ENCODE measurements at regions not wholly inside any gene's neighbourhood (a gene's known extent, or its start where the extent isn't known, plus 50 kb on each side); places are given as distances from the start of the nearest gene placed in this dataset.
"Not testable (repeated sequence)": the region's sequence is repeated elsewhere in the genome, so short reads cannot be mapped to it uniquely, and the experiment has no call there.

GRCh38 chr2:39867268-39867667 is 88.2 kb upstream of the THUMPD2 start:
- no peak for DNase-seq

DNA sequence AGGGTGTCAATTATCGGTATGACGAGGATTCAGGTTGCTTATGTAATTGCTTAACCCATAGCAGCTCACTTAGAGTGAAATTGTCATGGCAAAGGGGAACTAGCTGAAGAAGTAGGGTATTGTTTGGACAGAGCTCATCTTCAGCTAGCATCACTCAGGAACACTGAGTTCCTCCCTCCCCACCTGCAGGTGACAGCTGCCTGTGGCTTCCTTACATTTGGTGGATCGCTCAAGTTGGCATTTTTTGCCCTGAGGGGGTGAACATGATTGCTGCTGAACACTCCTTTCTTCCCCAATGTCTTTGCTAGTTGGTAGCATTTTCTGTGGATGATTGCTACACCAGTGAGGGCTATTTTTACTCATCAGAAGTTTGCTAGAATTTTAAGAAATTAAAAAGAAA is 86.7 kb upstream of the THUMPD2 start:
- no peak for DNase-seq

DNA sequence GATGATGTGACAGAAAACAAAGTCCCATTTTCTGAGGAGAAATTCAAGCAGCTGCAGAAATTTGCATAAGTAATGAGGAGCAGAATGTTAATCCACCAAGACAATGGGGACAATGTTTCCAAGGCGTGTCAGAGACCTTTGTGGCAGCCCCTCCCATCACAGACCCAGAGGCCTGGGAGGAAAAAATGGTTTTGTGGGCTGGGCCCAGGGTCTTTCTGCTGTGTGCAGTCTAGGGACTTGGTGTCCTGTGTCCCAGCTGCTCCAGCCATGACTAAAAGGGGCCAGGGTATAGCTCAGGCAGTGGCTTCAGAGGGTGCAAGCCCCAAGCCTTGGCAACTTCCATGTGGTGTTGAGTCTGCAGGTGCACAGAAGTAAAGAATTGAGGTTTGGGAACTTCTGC is 84.6 kb upstream of the THUMPD2 start:
- DNase-seq: not testable (repeated sequence)

DNA sequence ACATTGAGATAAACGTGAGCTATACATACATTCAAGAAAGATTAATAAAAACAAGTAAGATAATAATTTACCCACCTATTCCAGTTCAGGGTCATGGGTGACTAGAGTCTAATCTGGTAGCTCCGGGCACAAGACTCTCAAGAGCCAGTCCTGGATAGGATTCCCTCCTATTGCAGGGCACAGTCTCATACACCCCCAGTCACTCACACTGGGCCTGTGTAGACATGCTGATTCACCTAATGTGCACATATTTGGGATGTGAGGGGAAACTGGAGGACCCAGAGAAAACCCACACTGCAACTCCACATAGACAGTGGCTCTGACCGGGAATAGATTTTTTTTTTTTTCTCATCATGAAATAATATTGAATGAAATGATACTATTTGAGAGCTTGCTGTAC is 81.5 kb upstream of the THUMPD2 start:
- DNase-seq: no peak

GRCh38 chr2:39858677-39859076 is 79.6 kb upstream of the THUMPD2 start:
- no peak for DNase-seq

DNA sequence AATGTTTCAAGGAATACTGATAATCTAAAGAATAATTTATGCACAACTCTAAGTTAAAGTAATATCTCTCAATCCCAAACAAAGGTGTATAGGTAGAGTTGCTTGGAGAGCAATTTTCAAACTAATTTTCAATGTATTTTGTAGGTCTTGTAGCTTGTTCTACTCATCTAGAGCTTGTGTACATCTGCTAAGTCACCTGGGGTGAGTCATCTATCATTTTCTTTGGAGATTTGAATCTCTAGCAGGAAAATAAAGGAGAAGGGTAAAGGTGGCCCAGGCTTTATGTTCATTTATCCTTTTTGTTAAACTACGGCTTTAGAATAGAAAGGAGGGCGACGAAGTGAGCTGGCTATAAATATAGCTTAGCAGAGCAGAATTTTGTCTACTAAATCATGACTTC is 76.8 kb upstream of the THUMPD2 start:
- DNase-seq: no peak

GRCh38 chr2:39854771-39855170 is 75.7 kb upstream of the THUMPD2 start:
- no peak for DNase-seq

DNA sequence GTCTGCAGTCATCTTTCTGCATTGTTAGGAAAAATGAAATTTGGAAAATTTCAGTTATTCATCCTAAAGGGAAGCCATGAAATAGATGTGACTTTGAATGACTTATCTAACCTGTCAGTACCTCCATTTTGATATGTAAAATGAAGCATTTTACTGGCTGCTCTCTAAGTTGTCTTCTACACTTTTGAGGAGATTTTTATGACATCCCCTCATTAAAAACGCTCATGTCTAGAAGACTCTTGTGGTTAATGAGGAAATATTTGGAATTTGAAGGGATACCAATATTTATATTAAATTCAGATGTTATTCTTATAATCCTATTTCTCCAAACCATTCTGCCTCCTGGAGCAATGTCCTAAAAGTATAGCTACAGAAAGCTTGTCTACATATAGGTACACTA is 73.8 kb upstream of the THUMPD2 start:
- no peak for DNase-seq

DNA sequence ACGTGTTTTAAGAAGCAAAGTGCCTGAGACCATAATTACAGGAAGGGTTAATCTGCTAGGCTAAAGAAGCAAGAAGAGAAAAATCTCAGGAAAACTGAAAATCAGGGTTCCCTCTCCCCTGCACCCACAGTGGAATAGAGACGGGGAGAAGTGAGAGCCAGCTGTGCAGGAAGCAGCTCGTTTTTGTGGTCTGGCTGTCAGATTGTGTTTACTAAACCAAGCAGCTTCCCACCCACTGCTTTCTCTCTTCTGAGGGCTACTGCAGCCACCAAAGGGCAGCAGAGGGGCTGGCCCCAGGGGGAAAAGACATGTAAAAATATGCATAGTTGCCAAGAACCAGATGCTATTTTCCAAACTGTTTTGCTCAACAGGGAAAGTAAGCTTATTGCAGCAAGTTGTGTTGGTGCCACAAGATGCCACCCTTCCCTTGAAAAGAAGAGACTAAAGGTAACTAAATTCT is 72.6 kb upstream of the THUMPD2 start:
- DNase-seq: no peak

DNA sequence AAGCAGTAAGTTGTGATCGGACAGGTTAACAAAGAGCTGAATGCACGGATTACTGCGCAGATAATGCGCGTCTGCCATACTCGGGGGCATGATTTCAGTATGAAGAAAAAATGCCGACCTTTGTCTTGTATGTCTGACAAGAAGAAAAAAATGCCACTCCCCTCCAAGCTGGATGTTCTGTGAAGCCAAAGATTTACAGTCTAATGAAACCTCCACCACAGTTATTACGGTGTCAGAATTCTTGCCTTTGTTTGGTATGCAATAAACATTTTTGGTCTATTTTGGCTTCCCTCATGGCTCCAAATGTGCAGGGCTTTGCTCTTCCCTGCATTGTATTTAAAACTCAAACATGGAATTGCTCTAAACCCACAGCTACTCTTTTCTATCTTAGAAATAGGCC is 72.2 kb upstream of the THUMPD2 start:
- DNase-seq: no peak

- no peak for DNase-seq
Measured at GRCh38 chr2:39849982-39850526, 71.0 kb upstream of the THUMPD2 start.

GRCh38 chr2:39849064-39849463 is 70.0 kb upstream of the THUMPD2 start:
- DNase-seq: no peak

DNA sequence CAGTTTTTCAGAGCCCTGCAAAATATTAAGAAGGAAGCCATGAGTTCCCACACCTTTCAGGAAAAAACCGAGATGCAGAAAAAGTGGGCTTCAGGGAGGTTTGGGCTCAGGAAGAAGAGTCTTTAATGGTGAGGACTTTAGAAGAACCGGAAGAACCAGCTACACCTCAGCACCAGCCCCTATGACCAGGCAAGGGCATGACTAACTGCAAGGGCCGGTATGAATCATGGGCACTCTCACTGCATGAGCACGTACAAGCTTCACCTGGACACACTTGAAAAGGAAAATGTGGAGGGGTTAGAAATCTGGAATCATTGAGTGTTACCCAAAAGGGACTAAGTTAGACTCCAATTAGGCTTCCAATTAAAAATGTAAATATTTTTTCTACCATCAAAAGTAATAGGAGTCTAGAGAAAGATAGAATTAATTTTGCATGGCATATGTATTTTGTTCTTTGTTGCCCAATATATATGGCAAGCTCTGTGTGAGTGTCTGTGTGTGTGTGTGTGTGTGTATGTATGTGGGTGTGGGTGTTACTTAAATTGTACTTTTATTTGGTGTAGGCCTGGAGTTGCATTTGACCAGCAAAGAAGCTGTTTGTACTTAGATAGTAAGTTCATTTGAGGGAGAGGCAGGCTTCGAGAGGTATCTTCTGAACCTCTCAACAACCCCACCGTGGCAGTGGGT is 66.5 kb upstream of the THUMPD2 start:
- DNase-seq: no peak

GRCh38 chr2:39839261-39839848 is 60.3 kb upstream of the THUMPD2 start:
- no peak for DNase-seq

DNA sequence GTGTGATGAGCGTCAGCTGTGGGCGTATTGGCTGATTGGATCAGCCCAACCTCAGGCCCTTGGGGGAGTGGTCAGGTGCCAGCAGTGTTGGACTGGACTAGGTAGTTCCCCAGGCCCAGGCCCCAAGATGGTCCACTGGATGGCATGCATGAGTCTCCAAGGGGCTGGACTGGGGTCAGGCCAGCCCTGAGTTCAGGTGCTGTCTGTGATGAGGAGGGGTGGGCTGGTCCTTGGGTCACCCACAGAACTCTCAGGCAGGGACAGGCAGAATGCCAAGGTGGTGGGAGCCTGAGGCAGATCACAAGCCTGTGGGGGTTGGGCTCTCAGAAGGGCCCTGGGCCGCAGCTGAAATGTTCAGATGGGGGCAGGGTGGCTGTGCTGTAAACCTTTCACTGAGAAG is 59.5 kb upstream of the THUMPD2 start:
- DNase-seq: no peak

- no peak for DNase-seq
Measured at GRCh38 chr2:39837856-39838453, 58.9 kb upstream of the THUMPD2 start.

DNA sequence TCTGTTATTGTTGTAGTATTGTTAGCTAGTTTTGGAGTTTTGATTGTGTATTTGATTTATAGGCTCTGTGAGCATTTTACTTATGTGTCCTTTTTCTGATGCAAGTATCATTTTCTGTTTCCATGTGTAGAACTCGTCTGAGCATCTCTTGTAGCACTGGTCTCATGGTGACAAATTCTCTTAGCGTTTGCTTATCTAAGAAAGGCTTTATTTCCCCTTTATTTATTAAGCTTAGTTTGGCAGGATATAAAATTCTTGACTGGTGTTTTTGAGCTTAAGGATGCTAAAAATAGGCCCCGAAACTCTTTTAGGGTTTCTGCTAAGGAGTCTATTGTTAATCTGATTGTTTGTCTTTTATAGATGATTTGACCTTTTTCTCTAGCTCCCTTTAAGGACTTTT is 57.6 kb upstream of the THUMPD2 start:
- no peak for DNase-seq

GRCh38 chr2:39834426-39834825 is 55.4 kb upstream of the THUMPD2 start:
- DNase-seq: no peak

GRCh38 chr2:39830610-39831009 is 51.6 kb upstream of the THUMPD2 start:
- not testable (repeated sequence) for DNase-seq
